ENCODE measurements at regions not wholly inside any gene's neighbourhood (a gene's known extent, or its start where the extent isn't known, plus 50 kb on each side); places are given as distances from the start of the nearest gene placed in this dataset.
A peak's percentile ranks its signal among the peaks of the same experiment; 100 is the strongest.

DNA sequence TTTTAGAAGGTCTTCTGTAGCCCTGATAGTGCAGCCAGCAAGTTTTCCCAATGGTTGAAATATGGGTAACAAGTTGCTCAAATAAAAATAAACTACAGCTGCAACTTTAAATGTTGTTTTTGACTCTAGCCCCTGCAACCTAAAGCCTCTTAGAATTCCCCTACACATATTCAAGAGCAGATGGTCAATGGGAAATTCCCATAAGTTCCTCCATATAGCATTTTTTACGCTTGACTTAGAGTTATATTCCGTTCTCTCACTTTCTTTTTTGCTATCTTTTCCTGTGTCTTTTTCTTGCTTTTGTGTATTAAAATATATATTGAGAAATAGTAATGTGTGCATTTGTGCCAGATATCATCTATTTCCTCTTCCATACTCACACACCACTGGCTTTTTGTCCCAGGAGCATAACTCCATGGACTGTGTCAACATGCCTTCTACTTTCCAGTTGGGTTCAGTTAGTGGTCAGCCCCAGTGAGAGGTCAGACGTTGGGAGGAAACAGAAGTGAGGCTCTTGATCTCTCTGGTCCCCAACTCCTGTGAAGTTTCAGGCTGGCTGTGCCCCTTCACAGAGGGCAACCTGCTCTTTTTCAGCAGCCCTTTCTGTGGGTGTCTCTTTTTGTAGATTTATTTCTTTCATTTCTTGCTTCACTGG lies 63.3 kb upstream of the TP63 start:
- peak overlapping the region; percentile 33 for H3K4me3 ChIP-seq (ENCODE audit: low read depth, low read length)
- DNase-seq (ENCODE audit: low read depth) = peak; percentile 83
- TF ChIP-seq CTCF (IDR thresholded peaks at IDR 0.05; ENCODE audit: insufficient read depth, low read depth, low read length, missing control alignments) = no peak

DNA sequence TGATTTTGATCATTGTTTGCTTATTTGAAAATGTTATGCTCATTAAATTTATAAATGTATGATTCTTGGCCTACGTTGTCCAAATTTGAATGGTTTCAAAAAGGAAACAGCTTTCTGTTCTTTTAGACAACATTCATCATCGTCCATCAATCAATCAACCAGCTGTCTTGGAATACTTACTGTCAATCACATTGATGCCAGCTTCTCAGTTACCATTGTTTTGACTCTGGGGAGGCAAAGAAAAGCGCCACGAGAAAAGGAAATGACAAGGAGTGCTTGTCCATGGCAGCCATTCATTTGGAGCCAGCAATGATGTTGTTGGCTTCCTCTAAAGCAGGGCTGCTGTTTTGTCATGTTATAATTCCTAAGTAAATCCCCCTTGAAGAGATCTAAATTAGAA lies 62.2 kb upstream of the TP63 start:
- H3K4me3 ChIP-seq (ENCODE audit: low read depth, low read length) = no peak overlapping the region
- DNase-seq (ENCODE audit: low read depth) = no peak
- no peak for TF ChIP-seq CTCF (IDR thresholded peaks at IDR 0.05; ENCODE audit: insufficient read depth, low read depth, low read length, missing control alignments)

DNA sequence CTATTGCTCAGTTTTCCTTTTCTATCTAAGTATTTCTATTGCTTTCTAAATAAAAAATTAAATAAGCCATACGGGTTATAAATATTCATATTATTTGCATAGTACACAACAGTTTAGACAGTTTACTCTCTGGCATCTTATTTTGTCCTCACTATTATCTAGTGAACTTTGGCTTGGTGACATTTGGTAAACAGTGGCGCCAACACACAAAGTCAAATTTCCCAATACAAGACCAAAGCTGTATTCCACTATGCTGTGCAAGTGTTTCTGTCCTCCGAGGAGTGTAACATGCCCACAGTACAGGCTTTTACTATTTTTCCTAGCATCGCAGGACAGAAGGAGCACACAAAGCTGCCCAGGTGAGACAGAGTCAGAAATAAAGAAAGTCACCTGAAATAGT lies 61.7 kb upstream of the TP63 start:
- TF ChIP-seq CTCF (IDR thresholded peaks at IDR 0.05; ENCODE audit: insufficient read depth, low read depth, low read length, missing control alignments) = no peak
- no peak for DNase-seq (ENCODE audit: low read depth)
- no peak overlapping the region for H3K4me3 ChIP-seq (ENCODE audit: low read depth, low read length)

DNA sequence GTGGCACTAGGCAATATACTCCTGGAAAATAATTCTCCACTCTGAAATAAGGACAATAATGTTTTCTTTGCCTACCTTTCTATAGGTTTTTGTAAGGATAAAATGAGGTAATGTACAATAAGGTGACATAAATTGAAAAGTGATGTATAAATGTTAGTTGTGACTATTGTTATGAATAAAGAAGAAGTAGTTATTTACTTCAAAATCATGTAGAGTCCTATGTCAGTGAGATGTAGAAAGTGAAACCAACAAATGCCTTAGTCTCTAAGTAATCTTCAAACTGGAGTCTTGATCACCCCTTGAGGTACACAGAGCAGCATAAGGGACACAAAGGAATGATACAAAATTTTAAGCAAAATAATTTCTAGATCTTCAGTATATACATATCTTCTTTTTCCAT lies 60.3 kb upstream of the TP63 start:
- peak; percentile 57 for DNase-seq (ENCODE audit: low read depth)

DNA sequence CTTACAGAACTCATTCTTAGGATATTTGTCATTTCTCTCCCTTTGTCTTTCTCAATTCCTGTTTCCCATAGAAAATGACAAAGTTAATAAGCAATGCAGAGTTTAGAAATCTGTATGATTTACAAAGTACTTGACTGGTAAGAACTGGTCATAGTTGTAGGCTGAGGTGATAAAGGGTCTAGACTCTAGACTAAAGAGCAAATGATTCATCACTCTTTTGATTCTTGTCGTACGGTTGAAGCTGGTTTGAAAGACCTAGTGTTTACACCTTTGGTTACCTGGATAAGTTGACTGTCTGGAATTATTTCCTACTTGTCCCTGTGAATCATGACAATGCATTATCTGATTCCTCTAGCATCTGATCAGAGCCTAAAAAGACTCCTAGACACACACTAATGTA lies 58.9 kb upstream of the TP63 start:
- no peak overlapping the region for H3K4me3 ChIP-seq (ENCODE audit: low read depth, low read length)

More for the DNA sequence above, 60.3 kb upstream of the TP63 start:
- no peak overlapping the region for H3K4me3 ChIP-seq (ENCODE audit: low read depth, low read length)
- no peak for TF ChIP-seq CTCF (IDR thresholded peaks at IDR 0.05; ENCODE audit: insufficient read depth, low read depth, low read length, missing control alignments)

DNA sequence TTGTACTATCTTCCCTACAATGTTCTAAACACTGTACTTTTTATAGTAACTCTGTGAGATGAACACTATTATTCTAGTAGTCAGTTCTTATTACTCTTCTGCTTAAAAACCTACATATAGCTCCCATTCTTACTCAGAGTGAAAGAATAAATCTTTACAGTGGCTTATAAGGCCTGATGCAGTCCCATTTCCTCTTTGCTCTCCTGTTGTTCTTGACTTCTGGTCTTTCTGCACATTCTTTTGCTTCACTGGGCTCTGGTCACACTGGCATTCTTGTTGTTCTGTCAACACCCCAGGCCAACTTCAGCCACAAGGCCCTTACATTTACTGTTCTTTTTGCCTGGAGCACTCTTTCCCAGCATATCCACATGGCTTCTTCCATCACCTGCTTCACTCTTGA lies 58.2 kb upstream of the TP63 start:
- TF ChIP-seq CTCF (IDR thresholded peaks at IDR 0.05; ENCODE audit: insufficient read depth, low read depth, low read length, missing control alignments) = no peak
- peak; percentile 58 for DNase-seq (ENCODE audit: low read depth)

More for the DNA sequence above, 58.9 kb upstream of the TP63 start:
- no peak for TF ChIP-seq CTCF (IDR thresholded peaks at IDR 0.05; ENCODE audit: insufficient read depth, low read depth, low read length, missing control alignments)
- peak; percentile 34 for DNase-seq (ENCODE audit: low read depth)

GRCh38 chr3:189576486-189576885 lies 54.7 kb upstream of the TP63 start:
- no peak overlapping the region for H3K4me3 ChIP-seq (ENCODE audit: low read depth, low read length)
- TF ChIP-seq CTCF (IDR thresholded peaks at IDR 0.05; ENCODE audit: insufficient read depth, low read depth, low read length, missing control alignments) = no peak
- DNase-seq (ENCODE audit: low read depth) = no peak

More for the DNA sequence above, 58.2 kb upstream of the TP63 start:
- H3K4me3 ChIP-seq (ENCODE audit: low read depth, low read length) = no peak overlapping the region
